GM18520 (cell line): ENCODE measurements at regions not wholly inside any gene's neighbourhood (a gene's known extent, or its start where the extent isn't known, plus 50 kb on each side); places are given as distances from the start of the nearest gene placed in this dataset.

Experiments
- ATAC-seq: cut with Tn5 transposase; IDR thresholded peaks from one replicate; pipeline ENCODE4 v1.9.1; 2021; ENCODE audit not compliant: unreplicated experiment

- ATAC-seq = no peak
Observed at GRCh38 chr11:121703201-121703600, 250.4 kb upstream of the SORL1-AS1 start.

GRCh38 chr11:121700968-121701367 is 248.2 kb upstream of the SORL1-AS1 start:
- ATAC-seq = no peak

- ATAC-seq = no peak
Observed at GRCh38 chr11:121699801-121700200, 247.0 kb upstream of the SORL1-AS1 start.

DNA sequence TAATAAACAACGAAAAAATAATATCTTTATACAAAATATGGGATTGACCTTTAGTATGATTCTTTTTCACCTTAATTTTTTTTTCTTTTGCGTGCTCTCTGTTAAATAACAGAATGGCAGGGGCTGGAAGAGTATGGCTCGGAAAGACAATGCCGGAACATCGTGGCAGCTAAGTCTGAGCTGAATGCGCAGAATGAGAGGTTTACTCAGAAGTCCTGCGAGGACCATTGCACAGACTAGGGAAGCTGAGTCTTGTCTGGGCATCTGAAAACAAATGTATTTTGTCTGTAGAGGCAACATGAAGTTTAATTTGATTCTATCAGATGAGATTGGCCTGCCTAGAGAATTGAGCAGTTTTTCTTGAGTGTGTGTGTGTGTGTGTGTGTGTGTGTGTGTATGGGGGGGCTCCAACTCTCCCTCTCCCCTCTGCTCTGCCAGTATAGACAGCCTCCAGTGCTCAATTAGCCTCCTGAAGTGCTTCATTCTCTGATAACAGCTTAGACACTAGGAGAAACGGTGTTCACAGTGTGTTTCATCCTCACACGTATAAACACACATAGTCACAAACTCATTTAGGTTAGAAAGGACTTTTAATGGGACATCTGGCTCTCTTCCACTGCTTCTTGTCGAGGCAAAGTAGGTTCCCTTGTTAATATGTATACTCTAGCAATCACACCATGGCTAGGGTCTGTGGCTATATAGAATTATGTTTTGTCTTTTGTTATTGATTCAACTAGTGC is 244.3 kb upstream of the SORL1-AS1 start:
- ATAC-seq = no peak

- ATAC-seq = no peak
Observed at GRCh38 chr11:121696177-121696871, 243.6 kb upstream of the SORL1-AS1 start.

DNA sequence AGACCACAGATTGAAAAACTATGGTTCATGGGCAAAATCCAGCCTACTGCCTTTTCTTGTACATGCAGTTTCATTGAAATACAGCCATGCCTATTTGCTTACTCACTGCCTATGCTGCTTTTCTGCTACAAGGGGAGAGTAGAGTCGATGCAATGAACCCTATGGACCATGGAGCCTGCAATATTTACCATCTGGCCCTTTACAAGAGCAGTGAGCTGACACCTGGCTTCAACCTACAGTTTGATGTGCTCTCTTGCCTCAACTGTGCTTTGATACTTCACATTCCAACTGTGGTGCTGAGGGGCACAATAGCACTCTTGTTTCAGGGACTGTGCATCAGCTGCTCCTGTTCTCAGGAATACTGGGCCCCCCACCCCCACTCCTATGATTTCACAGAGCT is 239.5 kb upstream of the SORL1-AS1 start:
- no peak for ATAC-seq

GRCh38 chr11:121688860-121689614 is 236.3 kb upstream of the SORL1-AS1 start:
- no peak for ATAC-seq

GRCh38 chr11:121688055-121688491 is 235.3 kb upstream of the SORL1-AS1 start:
- no peak for ATAC-seq

- ATAC-seq = no peak
Observed at GRCh38 chr11:121683791-121684190, 231.0 kb upstream of the SORL1-AS1 start.
